Cardiac septum (tissue), 1 donor: ENCODE measurements at regions not wholly inside any gene's neighbourhood (a gene's known extent, or its start where the extent isn't known, plus 50 kb on each side); places are given as distances from the start of the nearest gene placed in this dataset.
"Not testable (repeated sequence)": the region's sequence is repeated elsewhere in the genome, so short reads cannot be mapped to it uniquely, and the experiment has no call there.

Source experiments
- DNase-seq: peaks from one replicate; pipeline ENCODE4 v3.0.0-alpha.2; 2020; ENCODE audit warnings: low spot score
- intact Hi-C: fragments of 100-400 bp; cut with DNase I; formaldehyde crosslinking; loops from one replicate; pipeline ENCODE4 v1.14.0; 2022
- donor health status: DM: no; HTN: no; CAD: no.

- intact Hi-C loops = no loop called here
- DNase-seq = no peak
These were observed 290.6 kb upstream of the ARHGEF26 start for GRCh38 chr3:153830552-153830951.

- DNase-seq = no peak
- intact Hi-C loops = no loop called here
These were observed 285.6 kb upstream of the ARHGEF26 start for GRCh38 chr3:153835540-153835939.

GRCh38 chr3:153840487-153840886 lies 280.7 kb upstream of the ARHGEF26 start:
- intact Hi-C loops = no loop called here
- DNase-seq = no peak

GRCh38 chr3:153843994-153844393 lies 277.2 kb upstream of the ARHGEF26 start:
- no peak for DNase-seq
- intact Hi-C loops = no loop called here

GRCh38 chr3:153845311-153845710 lies 275.9 kb upstream of the ARHGEF26 start:
- no peak for DNase-seq
- intact Hi-C loops = no loop called here

- no peak for DNase-seq
These were observed 272.5 kb upstream of the ARHGEF26 start for GRCh38 chr3:153848702-153849101.

GRCh38 chr3:153852355-153852754 lies 268.8 kb upstream of the ARHGEF26 start:
- DNase-seq = no peak
- intact Hi-C loops = no loop called here

More at GRCh38 chr3:153848702-153849101, 272.5 kb upstream of the ARHGEF26 start:
- intact Hi-C loops = no loop called here

- no peak for DNase-seq
- intact Hi-C loops = no loop called here
These were observed 268.0 kb upstream of the ARHGEF26 start for GRCh38 chr3:153853163-153853562.

- DNase-seq = no peak
- intact Hi-C loops = no loop called here
These were observed 265.4 kb upstream of the ARHGEF26 start for GRCh38 chr3:153855772-153856171.

- no peak for DNase-seq
- intact Hi-C loops = no loop called here
These were observed 264.3 kb upstream of the ARHGEF26 start for GRCh38 chr3:153856932-153857331.

GRCh38 chr3:153864793-153865192 lies 256.4 kb upstream of the ARHGEF26 start:
- DNase-seq = no peak
- intact Hi-C loops = no loop called here

GRCh38 chr3:153866901-153867300 lies 254.3 kb upstream of the ARHGEF26 start:
- DNase-seq = no peak
- intact Hi-C loops = no loop called here

GRCh38 chr3:153874348-153874747 lies 246.8 kb upstream of the ARHGEF26 start:
- intact Hi-C loops, DNase-seq: not testable (repeated sequence)

GRCh38 chr3:153880493-153880892 lies 240.7 kb upstream of the ARHGEF26 start:
- DNase-seq = no peak
- intact Hi-C loops = no loop called here

GRCh38 chr3:153881201-153881600 lies 240.0 kb upstream of the ARHGEF26 start:
- no peak for DNase-seq
- intact Hi-C loops = no loop called here

GRCh38 chr3:153885359-153885758 lies 235.8 kb upstream of the ARHGEF26 start:
- DNase-seq = no peak
- intact Hi-C loops = no loop called here

GRCh38 chr3:153889905-153890334 lies 231.3 kb upstream of the ARHGEF26 start:
- intact Hi-C loops = no loop called here

GRCh38 chr3:153892126-153892525 lies 229.1 kb upstream of the ARHGEF26 start:
- intact Hi-C loops = no loop called here
- no peak for DNase-seq

More at GRCh38 chr3:153889905-153890334, 231.3 kb upstream of the ARHGEF26 start:
- DNase-seq = no peak

- DNase-seq = no peak
These were observed 226.3 kb upstream of the ARHGEF26 start for GRCh38 chr3:153894857-153895256.

GRCh38 chr3:153896197-153896596 lies 225.0 kb upstream of the ARHGEF26 start:
- DNase-seq = no peak
- intact Hi-C loops = no loop called here

More at GRCh38 chr3:153894857-153895256, 226.3 kb upstream of the ARHGEF26 start:
- intact Hi-C loops = no loop called here

- no peak for DNase-seq
- intact Hi-C loops = no loop called here
These were observed 224.0 kb upstream of the ARHGEF26 start for GRCh38 chr3:153897025-153897723.

- no peak for DNase-seq
- intact Hi-C loops = no loop called here
These were observed 223.3 kb upstream of the ARHGEF26 start for GRCh38 chr3:153897842-153898241.
